GM18867 (cell line): ENCODE measurements at regions not wholly inside any gene's neighbourhood (a gene's known extent, or its start where the extent isn't known, plus 50 kb on each side); places are given as distances from the start of the nearest gene placed in this dataset.

Experiments
- ATAC-seq: cut with Tn5 transposase; IDR thresholded peaks from one replicate; pipeline ENCODE4 v1.9.1; 2021; ENCODE audit warnings: mild to moderate bottlenecking, moderate library complexity; ENCODE audit not compliant: unreplicated experiment

- ATAC-seq, result no peak
These were observed 715.2 kb upstream of the ADAMTS16 start for GRCh38 chr5:4424895-4425294.

GRCh38 chr5:4440536-4440935 is 699.6 kb upstream of the ADAMTS16 start:
- no peak for ATAC-seq

- no peak for ATAC-seq
These were observed 697.9 kb upstream of the ADAMTS16 start for GRCh38 chr5:4442221-4442620.

DNA sequence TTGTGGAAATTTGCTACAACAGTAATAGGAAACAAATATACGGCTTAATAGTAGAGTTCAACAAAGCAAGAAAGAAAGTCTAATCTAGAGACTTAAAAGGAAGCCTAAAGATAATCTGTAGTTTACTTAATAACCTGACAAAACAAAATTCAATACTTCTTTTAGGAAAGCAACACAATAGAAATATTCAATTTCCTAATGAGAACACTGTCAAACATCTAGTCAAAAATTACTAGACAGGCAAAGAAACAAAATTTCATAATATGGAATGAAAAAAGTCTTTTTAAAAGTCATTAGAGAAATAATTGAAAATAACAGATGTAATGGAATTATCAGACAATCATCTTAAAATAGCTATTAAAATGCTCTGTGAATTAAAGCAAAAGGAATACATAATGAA is 692.5 kb upstream of the ADAMTS16 start:
- ATAC-seq, result no peak

GRCh38 chr5:4453655-4454054 is 686.5 kb upstream of the ADAMTS16 start:
- ATAC-seq, result no peak

DNA sequence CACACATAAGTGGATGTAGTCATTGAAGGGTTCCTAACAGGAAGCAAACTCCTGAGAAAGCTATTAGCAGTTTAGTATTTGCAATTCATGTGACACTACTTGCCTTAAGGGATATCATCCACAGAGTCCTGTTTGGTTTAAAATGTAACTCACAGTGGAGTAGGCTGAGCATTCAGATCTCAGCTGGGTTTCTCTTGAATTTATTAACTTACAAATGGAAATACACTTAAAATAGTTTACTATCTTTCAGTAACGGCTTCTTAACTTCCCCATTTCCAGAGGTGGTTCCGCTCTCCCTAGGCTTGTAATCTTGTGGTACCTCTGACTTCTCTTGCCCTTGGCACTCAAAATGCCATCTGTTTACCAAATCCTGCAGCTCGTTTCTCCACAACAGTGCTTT is 660.7 kb upstream of the ADAMTS16 start:
- no peak for ATAC-seq

- ATAC-seq, result no peak
These were observed 659.4 kb upstream of the ADAMTS16 start for GRCh38 chr5:4480528-4481349.

DNA sequence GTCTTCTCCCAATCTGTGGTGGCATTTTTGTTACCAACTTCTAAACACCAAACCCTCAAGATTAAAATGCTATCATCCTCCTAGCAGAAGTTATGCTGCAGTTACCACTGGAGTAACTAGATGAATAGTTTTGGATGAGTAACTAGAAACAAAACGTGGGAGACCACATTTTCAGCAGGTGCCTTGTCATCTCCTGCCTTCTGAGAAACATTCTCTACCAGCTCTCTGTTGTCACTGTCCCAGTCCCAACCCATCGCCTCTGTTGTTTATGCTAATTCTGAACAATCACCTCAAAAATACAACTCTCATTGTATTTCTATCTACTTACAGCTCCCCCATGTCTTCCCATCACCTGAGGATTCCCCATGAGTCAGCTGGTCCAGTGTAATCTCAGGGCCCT is 652.5 kb upstream of the ADAMTS16 start:
- ATAC-seq, result no peak

DNA sequence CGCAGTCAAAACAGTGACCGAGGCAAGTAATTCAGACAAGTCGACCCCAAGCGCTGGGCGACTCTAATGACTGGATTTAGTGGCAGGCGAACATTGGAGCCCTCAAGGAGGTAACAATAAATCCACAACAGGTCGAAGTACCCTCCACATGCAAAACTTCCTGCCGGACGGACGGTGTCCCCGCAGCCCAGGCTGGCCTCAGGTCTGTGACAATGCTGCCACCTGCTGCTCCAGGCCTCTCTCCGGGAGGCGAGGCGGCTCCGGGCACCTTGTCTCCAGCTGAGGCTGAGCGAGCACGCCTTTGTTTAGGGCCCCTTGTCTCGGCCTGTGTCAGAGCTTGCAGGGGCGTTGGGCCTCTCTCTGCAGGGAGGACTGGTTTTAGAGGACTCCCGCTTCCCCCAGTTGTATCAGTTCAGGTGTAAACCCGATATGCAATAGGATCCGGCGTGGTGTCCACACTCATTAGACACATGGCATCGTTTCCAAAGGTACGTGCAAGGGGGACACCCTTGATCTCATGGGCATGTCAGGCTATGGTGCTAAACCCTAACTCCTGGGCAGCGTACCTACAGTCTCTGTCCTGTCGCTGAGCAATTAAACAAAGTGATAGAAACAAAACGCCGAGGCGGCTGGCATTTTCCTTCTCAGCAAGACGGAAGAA is 628.0 kb upstream of the ADAMTS16 start:
- no peak for ATAC-seq

GRCh38 chr5:4513381-4513780 is 626.7 kb upstream of the ADAMTS16 start:
- no peak for ATAC-seq

DNA sequence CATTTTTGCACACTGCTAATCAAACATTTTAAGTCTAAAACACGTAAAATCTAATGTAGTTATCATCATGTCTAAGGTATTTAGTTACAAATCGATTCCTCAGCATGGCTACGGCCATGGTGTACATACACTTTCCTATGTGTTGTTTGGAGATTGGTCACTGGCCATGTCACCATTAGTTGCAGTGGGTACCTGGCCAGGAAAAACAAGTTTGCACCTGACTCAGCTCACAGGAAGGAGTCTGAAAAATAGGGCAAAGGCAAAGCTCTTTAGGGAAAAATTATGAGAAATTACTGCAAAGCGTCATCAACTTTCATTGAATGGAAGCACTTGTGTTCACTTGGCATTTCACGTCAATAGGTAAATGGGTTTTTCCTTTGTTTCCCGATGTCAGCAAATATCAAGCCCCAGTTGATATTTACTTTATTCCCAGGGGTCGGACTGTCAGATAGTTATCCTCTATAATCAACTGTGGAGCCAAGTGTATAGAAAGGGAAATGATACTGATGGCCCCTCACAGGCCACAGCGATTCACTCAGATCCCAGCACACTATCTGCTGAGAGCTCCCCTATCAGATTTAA is 626.0 kb upstream of the ADAMTS16 start:
- no peak for ATAC-seq

GRCh38 chr5:4518903-4519672 is 621.0 kb upstream of the ADAMTS16 start:
- ATAC-seq, result no peak

GRCh38 chr5:4520559-4520958 is 619.6 kb upstream of the ADAMTS16 start:
- no peak for ATAC-seq

DNA sequence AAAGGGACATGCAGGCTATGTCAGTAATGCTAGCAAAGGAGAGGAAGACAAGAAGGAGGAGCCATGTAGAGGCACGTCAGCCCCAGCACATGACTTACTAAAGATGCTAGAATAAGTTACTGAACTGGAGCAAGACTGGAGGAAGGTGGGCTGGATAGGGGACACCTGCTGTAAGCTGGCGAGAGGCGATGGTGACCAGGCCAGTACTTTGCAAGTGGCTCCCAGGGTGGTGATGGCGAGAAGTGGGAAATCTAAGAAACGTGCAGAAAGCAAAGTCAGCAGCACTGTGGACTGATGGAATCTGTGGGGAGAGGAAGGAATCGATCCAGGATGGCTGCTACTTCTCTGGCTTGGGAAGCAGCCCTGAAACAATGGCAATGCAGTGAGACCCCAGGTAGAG is 617.1 kb upstream of the ADAMTS16 start:
- ATAC-seq, result no peak

DNA sequence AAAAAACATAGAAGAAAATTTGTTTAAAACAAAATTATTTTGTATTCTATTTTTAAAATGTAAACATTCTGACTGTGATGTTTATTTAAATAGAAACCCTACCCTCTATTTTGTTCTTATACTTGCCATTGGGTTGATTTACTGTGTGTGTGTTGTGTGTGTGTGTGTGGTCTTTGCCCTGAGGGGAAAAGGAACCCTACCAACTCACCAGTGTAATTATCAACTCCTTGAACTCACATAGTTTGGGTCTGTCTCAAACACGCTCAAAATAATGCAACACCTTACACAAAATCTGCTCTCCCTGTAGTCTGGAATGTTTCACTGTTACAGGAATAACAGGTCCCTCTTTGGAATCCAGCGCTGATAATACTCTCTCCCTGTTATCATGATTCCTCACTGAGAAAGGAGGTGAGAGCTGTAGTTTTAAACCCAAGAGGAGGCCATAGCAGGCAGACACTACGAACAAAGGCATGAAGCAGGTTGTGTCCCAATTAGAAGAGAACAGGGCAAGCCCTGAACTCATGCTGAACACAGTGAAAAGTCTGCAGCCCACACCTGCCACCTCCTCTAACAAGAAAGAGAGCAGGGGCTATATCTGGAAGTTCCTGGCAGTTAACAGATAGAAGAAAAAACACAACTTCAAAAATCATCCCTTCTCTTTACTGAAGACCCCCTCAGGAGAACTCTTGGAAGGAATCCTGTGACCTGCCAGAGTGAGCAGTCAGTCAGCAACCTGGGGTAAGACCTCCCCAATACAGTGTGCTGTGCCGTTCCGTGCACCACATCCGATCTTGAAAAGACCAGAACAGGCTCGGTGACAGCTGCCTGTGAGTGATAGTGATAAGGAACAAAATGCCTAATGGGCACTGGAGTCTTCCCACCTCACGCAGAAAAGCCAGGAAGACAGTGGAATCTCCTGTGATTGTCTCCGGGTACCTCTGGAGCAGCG is 608.1 kb upstream of the ADAMTS16 start:
- ATAC-seq, result no peak

- no peak for ATAC-seq
These were observed 607.4 kb upstream of the ADAMTS16 start for GRCh38 chr5:4532705-4533080.

DNA sequence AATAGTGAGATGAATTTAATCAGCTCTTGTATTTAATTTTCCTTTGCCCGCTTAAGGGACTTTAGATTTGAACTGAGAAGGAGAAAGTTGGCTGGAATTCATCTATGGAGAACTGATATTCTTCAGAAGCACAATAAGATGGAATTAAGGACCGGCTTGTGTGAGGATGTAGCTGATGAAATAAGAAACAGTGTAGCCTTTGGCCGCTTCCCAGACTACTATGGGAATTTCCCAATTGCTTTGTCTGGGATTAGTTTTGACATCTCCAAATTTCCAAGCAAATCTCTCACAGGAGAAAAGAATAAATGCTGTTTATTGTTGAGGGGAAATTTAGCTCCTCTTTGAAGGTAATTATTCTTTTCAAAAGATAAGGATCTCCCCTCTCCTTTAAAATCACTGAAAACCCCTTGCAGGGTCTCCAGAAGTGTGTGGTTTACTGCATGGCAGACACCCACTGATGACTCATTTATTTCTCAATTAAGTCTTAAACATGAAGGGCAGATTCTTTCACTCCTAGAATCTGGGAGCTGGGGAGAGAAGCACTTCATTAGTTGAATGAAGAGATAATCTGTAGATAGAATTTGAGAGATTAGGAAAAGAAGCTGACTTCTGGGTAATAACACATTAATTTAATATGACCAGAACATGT is 606.5 kb upstream of the ADAMTS16 start:
- no peak for ATAC-seq

DNA sequence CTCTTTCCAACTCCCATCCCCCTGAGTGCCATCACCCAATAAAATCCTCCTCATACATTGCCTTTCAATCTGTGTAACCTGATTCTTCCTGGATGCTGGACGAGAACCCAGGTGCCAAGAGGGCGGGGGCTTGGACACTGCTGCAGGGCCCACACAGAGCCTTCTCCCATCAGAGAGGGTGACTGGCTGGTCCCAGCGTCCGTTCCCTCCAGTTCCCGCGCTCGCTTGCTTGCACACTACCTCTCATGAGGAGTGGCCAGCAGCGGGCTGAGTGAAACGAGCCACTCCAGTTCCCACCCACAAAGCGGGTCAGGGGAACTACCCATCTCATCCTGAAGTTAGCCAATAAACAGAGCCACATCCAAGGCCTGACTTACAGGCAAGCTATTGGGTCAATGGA is 602.6 kb upstream of the ADAMTS16 start:
- ATAC-seq, result no peak

- ATAC-seq, result no peak
These were observed 599.6 kb upstream of the ADAMTS16 start for GRCh38 chr5:4540375-4541173.
